ENCODE measurements at regions not wholly inside any gene's neighbourhood (a gene's known extent, or its start where the extent isn't known, plus 50 kb on each side); places are given as distances from the start of the nearest gene placed in this dataset.

DNA sequence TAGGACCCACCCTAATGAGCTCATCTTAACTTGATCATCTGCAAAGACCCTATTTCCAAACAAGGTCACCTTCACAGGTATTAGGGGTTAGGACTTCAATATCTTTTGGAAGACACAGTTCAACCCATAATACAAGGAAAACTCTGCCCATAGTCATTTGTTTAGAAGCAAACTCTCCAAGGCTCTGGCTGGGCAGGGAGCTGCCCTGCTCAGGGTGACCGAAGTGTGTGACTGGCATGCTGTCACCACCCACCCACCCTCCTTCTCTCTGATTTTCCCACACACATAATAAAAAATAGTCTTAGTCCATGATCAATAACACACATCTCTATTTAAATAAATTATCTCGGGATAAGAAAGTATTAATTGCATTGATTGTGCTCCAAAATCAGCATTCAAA is 161.1 kb downstream of the KCTD15 start:
- TF ChIP-seq, protein P1, sequence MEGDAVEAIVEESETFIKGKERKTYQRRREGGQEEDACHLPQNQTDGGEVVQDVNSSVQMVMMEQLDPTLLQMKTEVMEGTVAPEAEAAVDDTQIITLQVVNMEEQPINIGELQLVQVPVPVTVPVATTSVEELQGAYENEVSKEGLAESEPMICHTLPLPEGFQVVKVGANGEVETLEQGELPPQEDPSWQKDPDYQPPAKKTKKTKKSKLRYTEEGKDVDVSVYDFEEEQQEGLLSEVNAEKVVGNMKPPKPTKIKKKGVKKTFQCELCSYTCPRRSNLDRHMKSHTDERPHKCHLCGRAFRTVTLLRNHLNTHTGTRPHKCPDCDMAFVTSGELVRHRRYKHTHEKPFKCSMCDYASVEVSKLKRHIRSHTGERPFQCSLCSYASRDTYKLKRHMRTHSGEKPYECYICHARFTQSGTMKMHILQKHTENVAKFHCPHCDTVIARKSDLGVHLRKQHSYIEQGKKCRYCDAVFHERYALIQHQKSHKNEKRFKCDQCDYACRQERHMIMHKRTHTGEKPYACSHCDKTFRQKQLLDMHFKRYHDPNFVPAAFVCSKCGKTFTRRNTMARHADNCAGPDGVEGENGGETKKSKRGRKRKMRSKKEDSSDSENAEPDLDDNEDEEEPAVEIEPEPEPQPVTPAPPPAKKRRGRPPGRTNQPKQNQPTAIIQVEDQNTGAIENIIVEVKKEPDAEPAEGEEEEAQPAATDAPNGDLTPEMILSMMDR (IDR thresholded peaks at IDR 0.05; ENCODE audit: low read depth, low read length): no peak
- ChIA-PET CTCF (no interaction called here), POLR2A (no interaction called here)
- Histone ChIP-seq H3K27me3 (ENCODE audit: control insufficient read depth, insufficient read depth, low read length) (no peaks in the 10 kb centered on the region), H3K27ac (ENCODE audit: low read depth, low read length) (no peak overlapping the region), H3K4me3 (ENCODE audit: low read depth, low read length) (no peak overlapping the region), H3K9me3 (ENCODE audit: control insufficient read depth, insufficient read depth, low read length) (no peaks in the 10 kb centered on the region)
- DNase-seq (ENCODE audit: low read depth, low spot score): no peak

DNA sequence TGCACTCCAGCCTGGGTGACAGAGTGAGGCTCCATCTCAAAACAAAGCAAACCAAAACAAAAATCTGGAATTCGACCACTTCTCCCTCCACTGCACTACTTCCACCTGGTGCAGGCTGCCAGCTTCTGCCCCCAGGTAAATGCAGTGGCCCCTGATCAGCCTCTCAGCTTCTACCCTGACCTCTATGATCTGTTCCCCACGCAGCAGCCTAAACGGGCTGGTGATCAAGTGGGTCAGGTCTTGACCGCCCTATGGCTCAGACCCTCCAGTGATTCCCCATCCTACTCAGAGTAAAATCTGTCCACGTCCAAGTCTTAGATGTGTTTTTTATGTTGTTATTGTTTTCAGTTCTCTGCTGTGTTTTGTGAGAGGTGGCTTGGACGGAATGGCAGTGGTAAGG is 163.9 kb downstream of the KCTD15 start:
- POLR2A ChIA-PET: no interaction called here
- CTCF ChIA-PET: no interaction called here
- TF ChIP-seq, protein P1 (IDR thresholded peaks at IDR 0.05; ENCODE audit: low read depth, low read length): no peak
- H3K9me3 ChIP-seq (ENCODE audit: control insufficient read depth, insufficient read depth, low read length): no peaks in the 10 kb centered on the region
- DNase-seq (ENCODE audit: low read depth, low spot score): no peak
- H3K27me3 ChIP-seq (ENCODE audit: control insufficient read depth, insufficient read depth, low read length): no peaks in the 10 kb centered on the region
- no peak overlapping the region for H3K4me3 ChIP-seq (ENCODE audit: low read depth, low read length)
- H3K27ac ChIP-seq (ENCODE audit: low read depth, low read length): no peak overlapping the region

DNA sequence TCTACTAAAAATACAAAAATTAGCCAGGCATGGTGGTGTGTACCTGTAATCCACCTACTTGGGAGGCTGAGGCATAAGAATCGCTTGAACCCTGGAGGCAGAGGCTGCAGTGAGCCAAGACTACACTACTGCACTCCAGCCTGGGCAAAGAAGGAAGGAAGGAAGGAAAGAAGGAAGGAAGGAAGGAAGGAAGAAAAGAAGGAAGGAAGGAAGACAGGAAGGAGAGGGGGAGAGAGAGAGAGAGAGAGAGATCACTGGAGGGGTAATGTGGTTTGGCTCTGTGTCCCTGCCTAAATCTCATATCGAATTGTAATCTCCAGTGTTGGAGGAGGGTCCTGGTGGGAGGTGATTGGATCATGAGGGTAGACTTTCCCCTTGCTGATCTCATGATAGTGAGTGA is 165.5 kb downstream of the KCTD15 start:
- TF ChIP-seq, protein P1 (IDR thresholded peaks at IDR 0.05; ENCODE audit: low read depth, low read length): no peak
- H3K27me3 ChIP-seq (ENCODE audit: control insufficient read depth, insufficient read depth, low read length): no peaks in the 10 kb centered on the region
- H3K9me3 ChIP-seq (ENCODE audit: control insufficient read depth, insufficient read depth, low read length): no peaks in the 10 kb centered on the region
- DNase-seq (ENCODE audit: low read depth, low spot score): no peak
- CTCF ChIA-PET: no interaction called here
- no peak overlapping the region for H3K4me3 ChIP-seq (ENCODE audit: low read depth, low read length)
- H3K27ac ChIP-seq (ENCODE audit: low read depth, low read length): no peak overlapping the region
- POLR2A ChIA-PET: no interaction called here

DNA sequence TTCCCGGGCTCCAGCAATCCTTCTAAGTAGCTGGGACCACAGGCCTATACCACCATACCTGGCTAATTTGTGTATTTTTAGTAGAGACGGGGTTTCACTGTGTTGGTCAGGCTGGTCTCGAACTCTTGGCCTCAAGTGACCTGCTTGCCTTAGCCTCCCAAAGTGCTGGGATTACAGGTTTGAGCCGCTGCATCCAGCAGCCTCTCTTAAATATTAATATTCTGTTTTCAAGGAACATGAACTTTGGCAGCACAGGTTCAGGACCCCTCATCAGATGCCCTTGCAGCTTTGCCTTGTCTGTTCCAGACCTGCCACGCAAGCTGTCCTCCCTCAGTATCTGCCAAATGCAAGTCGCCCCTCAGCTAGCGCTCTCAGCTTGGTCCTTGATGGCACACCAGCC is 166.8 kb downstream of the KCTD15 start:
- Histone ChIP-seq H3K9me3 (ENCODE audit: control insufficient read depth, insufficient read depth, low read length) (no peaks in the 10 kb centered on the region), H3K27ac (ENCODE audit: low read depth, low read length) (no peak overlapping the region), H3K27me3 (ENCODE audit: control insufficient read depth, insufficient read depth, low read length) (no peaks in the 10 kb centered on the region), H3K4me3 (ENCODE audit: low read depth, low read length) (no peak overlapping the region)
- ChIA-PET POLR2A (no interaction called here), CTCF (interaction anchor here (0.8 kb wide), 1 partner anchor 79 kb away, joined by 3 read pairs; no protein-coding TSS in a partner anchor)
- TF ChIP-seq, protein P1 (IDR thresholded peaks at IDR 0.05; ENCODE audit: low read depth, low read length): no peak
- DNase-seq (ENCODE audit: low read depth, low spot score): no peak

DNA sequence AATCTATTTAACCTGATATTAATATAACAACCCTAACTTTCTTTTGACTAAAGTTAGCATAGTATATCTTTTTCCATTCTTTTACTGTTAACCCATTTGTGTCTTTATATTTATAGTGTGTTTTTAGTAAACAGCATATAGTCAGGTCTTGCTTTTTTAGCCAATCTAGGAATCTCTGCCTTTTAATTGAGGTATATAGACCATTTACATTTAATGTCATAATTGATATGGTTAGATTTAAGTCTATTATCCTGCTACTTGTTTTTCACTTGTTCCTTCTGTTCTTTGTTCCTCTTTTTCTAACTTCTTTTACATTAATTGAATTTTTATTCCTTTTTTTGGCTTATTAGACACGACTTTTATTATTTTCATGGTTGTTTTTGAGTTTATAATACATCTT is 174.4 kb downstream of the KCTD15 start:
- POLR2A ChIA-PET: no interaction called here
- Histone ChIP-seq H3K27me3 (ENCODE audit: control insufficient read depth, insufficient read depth, low read length) (no peaks in the 10 kb centered on the region), H3K27ac (ENCODE audit: low read depth, low read length) (no peak overlapping the region), H3K4me3 (ENCODE audit: low read depth, low read length) (no peak overlapping the region), H3K9me3 (ENCODE audit: control insufficient read depth, insufficient read depth, low read length) (no peaks in the 10 kb centered on the region)
- DNase-seq (ENCODE audit: low read depth, low spot score): no peak
- TF ChIP-seq, protein P1 (IDR thresholded peaks at IDR 0.05; ENCODE audit: low read depth, low read length): no peak
- CTCF ChIA-PET: interaction anchor here (0.9 kb wide), 1 partner anchor 71 kb away, joined by 4 read pairs; no protein-coding TSS in a partner anchor
